Spinal cord (tissue), 9 donors: ENCODE measurements at regions not wholly inside any gene's neighbourhood (a gene's known extent, or its start where the extent isn't known, plus 50 kb on each side); places are given as distances from the start of the nearest gene placed in this dataset.

Experiments used
- DNase-seq, 6 donors: peaks; one replicate each; pipeline versions ENCODE4 v3.0.0 to v3.0.0-alpha.2; 2013 to 2015; ENCODE audit warnings: low spot score in 6 of 6, low read depth in 4 of 6
- H3K27ac ChIP-seq: one replicate; pipeline ENCODE4 v1.5.1; 2013; ENCODE audit warnings: low read depth, low read length, control low read depth
- H3K27me3 ChIP-seq: one replicate; pipeline ENCODE4 v1.6.1; 2013; ENCODE audit warnings: low read length; ENCODE audit not compliant: control insufficient read depth, insufficient read depth
- H3K36me3 ChIP-seq: one replicate; pipeline ENCODE4 v1.6.1; 2013; ENCODE audit warnings: low read length; ENCODE audit not compliant: control insufficient read depth, insufficient read depth
- H3K4me1 ChIP-seq: one replicate; pipeline ENCODE4 v1.6.1; 2013; ENCODE audit warnings: low read length; ENCODE audit not compliant: control insufficient read depth, insufficient read depth
- H3K4me3 ChIP-seq: one replicate; pipeline ENCODE4 v1.5.1; 2013; ENCODE audit warnings: low read depth, low read length, control low read depth
- H3K9me3 ChIP-seq: one replicate; pipeline ENCODE4 v1.6.1; 2013; ENCODE audit warnings: low read length; ENCODE audit not compliant: control insufficient read depth, insufficient read depth
- WGBS: methylation state at CpG from one replicate; pipeline ENCODE4 v1.1.5; 2013; ENCODE audit warnings: missing lambda C conversion rate; ENCODE audit not compliant: insufficient coverage; 5-methylcytosine and 5-hydroxymethylcytosine counted together
- donor health status: healthy.

- no peaks in the 10 kb centered on the region for H3K4me1 ChIP-seq
- 81% methylated on average over 7 of the region's 8 CpGs for WGBS
- H3K36me3 ChIP-seq, result no peaks in the 10 kb centered on the region
- no peak overlapping the region for H3K4me3 ChIP-seq
- H3K9me3 ChIP-seq, result no peaks in the 10 kb centered on the region
- DNase-seq, result no peak
- no peak overlapping the region for H3K27ac ChIP-seq
- no peaks in the 10 kb centered on the region for H3K27me3 ChIP-seq
Observed at GRCh38 chr18:49682173-49682802, 120.4 kb downstream of the LIPG start.

GRCh38 chr18:49681387-49681786 lies 119.5 kb downstream of the LIPG start:
- Histone ChIP-seq H3K4me3 (no peak overlapping the region), H3K27me3 (no peaks in the 10 kb centered on the region), H3K36me3 (no peaks in the 10 kb centered on the region), H3K27ac (no peak overlapping the region), H3K4me1 (no peaks in the 10 kb centered on the region), H3K9me3 (no peaks in the 10 kb centered on the region)
- WGBS, result no CpG with 5 or more reads among the region's 4 CpGs
- DNase-seq, result no peak

- H3K9me3 ChIP-seq, result no peaks in the 10 kb centered on the region
- 59% methylated on average over 3 of the region's 3 CpGs for WGBS
- no peaks in the 10 kb centered on the region for H3K27me3 ChIP-seq
- DNase-seq, result no peak
- H3K36me3 ChIP-seq, result no peaks in the 10 kb centered on the region
- H3K4me1 ChIP-seq, result no peaks in the 10 kb centered on the region
- no peak overlapping the region for H3K27ac ChIP-seq
- H3K4me3 ChIP-seq, result no peak overlapping the region
Observed at GRCh38 chr18:49678440-49678839, 116.6 kb downstream of the LIPG start.

GRCh38 chr18:49677762-49678413 lies 116.0 kb downstream of the LIPG start:
- H3K9me3 ChIP-seq, result no peaks in the 10 kb centered on the region
- H3K27ac ChIP-seq, result no peak overlapping the region
- H3K36me3 ChIP-seq, result no peaks in the 10 kb centered on the region
- no peaks in the 10 kb centered on the region for H3K27me3 ChIP-seq
- H3K4me3 ChIP-seq, result no peak overlapping the region
- 71% methylated on average over 2 of the region's 10 CpGs for WGBS
- no peak for DNase-seq
- no peaks in the 10 kb centered on the region for H3K4me1 ChIP-seq

DNA sequence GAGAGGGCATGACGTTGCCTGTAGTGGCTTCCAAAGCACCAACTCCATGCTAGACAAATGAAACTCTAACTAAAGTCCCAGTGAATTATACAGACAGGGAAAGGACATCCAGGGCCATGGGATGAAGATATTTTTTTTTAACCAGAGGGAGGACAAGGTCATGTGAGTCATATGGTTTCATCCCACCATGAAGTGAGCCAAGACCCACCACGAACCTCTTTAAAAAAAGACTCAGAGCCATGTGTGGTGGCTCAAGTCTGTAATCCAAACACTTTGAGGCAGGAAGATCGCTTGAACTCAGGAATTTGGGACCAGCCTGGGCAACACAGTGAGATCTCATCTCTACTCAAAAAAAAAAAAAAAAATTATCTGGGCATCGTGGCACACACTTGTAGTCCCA lies 115.2 kb downstream of the LIPG start:
- Histone ChIP-seq H3K9me3 (no peaks in the 10 kb centered on the region), H3K36me3 (no peaks in the 10 kb centered on the region), H3K4me3 (no peak overlapping the region), H3K27ac (no peak overlapping the region), H3K27me3 (no peaks in the 10 kb centered on the region), H3K4me1 (no peaks in the 10 kb centered on the region)
- WGBS, result 94% methylated on average over 3 of the region's 4 CpGs
- DNase-seq, result no peak

DNA sequence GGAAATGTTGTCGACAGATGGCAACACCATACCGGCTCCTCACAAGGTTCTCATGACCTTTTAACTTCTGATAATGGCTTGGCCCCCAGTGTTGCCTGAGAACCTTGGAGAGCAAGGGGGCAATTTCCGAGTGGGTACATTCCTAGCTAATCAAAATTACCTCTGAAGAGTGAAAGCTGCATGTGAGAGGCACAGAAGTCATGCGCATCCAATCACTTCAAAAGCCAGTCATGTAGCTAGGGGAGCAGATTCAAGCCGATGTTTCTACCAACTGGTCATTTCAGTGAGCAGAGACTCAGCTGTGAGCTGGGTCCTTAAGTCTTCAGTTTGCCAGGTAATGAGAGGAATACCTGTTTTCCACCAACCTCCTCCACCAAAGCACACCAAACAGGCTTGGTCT lies 111.4 kb downstream of the LIPG start:
- Histone ChIP-seq H3K9me3 (no peaks in the 10 kb centered on the region), H3K36me3 (no peaks in the 10 kb centered on the region), H3K27me3 (no peaks in the 10 kb centered on the region), H3K27ac (no peak overlapping the region), H3K4me3 (no peak overlapping the region), H3K4me1 (peaks cover 11% of the 10 kb centered on the region)
- 89% methylated on average over 3 of the region's 5 CpGs for WGBS
- DNase-seq, result no peak

DNA sequence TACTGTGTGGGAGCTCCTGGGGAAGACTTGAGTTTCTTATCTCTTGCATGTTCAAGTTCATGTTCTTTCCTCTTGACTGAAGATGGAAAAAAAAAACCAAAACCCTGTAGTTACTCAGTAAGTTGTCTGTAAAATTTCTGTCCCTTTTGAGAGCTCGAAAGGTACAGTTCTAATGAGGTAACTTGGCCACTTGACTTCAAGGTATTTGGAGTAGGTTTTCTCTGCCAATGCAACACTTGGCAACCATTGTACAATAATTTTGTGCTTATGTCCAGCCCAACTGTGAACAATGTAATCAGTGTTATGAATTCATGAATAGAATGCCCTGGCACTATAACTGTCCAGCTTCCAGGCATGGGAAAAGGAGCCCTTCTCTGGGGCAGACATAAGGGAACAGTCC lies 111.0 kb downstream of the LIPG start:
- Histone ChIP-seq H3K27me3 (no peaks in the 10 kb centered on the region), H3K4me3 (no peak overlapping the region), H3K27ac (no peak overlapping the region), H3K4me1 (peaks cover 13% of the 10 kb centered on the region), H3K36me3 (no peaks in the 10 kb centered on the region), H3K9me3 (no peaks in the 10 kb centered on the region)
- no CpG with 5 or more reads among the region's 1 CpG for WGBS
- DNase-seq, result no peak

DNA sequence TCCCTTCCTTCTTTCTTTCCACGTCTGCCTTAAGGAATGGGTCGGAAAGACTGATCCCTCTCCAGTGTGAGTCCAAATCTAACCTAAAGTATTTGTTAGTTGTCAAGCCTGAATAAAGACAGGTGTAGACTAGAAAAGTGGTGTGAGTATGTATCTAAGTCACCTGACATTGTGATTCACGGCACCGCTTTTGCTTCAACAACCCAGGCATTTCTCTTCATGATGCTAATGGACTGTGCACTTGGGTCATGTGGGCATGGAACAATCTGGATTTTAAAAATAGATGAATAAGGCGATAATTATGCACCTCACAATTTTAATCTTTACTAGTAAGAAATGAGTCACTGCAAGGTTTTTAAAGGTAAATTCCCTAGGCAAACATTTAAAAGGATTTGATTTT lies 107.5 kb downstream of the LIPG start:
- peak overlapping the region; percentile 25 for H3K27ac ChIP-seq
- no CpG with 5 or more reads among the region's 5 CpGs for WGBS
- H3K36me3 ChIP-seq, result no peaks in the 10 kb centered on the region
- DNase-seq, result no peak
- peaks cover 27% of the 10 kb centered on the region for H3K4me1 ChIP-seq
- no peak overlapping the region for H3K4me3 ChIP-seq
- H3K9me3 ChIP-seq, result peaks cover 1% of the 10 kb centered on the region
- H3K27me3 ChIP-seq, result peaks cover 3% of the 10 kb centered on the region

DNA sequence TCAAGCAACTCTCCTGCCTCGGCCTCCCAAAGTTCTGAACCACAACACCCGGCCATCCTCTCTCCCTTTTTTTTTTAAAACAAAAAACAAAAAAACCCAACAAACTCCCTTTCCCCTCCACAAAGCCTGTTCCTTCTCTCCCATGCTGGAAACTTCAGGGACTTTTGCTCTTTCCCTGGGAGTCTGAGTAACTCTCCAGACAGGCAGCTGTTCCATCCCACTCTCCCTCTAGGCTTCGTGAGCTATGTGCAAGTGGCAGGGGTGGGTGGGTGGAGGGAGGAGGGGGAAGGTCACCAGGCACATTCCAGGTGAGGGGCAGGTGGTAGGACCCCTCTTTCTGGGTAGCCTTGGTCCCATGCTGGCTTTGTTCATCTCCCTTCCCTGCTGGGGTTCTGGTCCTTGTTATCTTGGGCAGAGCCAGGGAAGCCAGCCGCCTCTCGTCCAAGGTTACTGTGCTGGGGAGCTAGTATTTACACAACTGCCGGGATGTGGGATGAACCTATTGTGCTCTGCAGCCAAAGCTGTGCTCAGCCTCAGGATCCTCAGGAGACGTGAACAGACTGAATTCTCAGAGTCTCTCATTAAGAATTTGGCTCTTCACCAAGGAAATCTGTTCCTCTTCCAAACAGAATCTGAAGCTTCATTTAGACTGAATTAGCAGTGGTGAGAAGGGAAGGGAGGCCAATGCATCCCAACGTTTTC lies 106.9 kb downstream of the LIPG start:
- 21% methylated on average over 5 of the region's 8 CpGs for WGBS
- H3K27me3 ChIP-seq, result peaks cover 3% of the 10 kb centered on the region
- H3K9me3 ChIP-seq, result peaks cover 1% of the 10 kb centered on the region
- DNase-seq, result peak; percentile 52 to 96 (median 62)
- peak overlapping the region; percentile 25 for H3K27ac ChIP-seq
- peaks cover 32% of the 10 kb centered on the region for H3K4me1 ChIP-seq
- no peaks in the 10 kb centered on the region for H3K36me3 ChIP-seq
- no peak overlapping the region for H3K4me3 ChIP-seq

- H3K4me1 ChIP-seq, result peaks cover 32% of the 10 kb centered on the region
- WGBS, result 97% methylated on average over 3 of the region's 6 CpGs
- peaks cover 3% of the 10 kb centered on the region for H3K27me3 ChIP-seq
- H3K9me3 ChIP-seq, result peaks cover 1% of the 10 kb centered on the region
- no peak overlapping the region for H3K4me3 ChIP-seq
- DNase-seq, result no peak
- H3K27ac ChIP-seq, result no peak overlapping the region
- H3K36me3 ChIP-seq, result no peaks in the 10 kb centered on the region
Observed at GRCh38 chr18:49667462-49667861, 105.6 kb downstream of the LIPG start.
